ENCODE measurements at regions not wholly inside any gene's neighbourhood (a gene's known extent, or its start where the extent isn't known, plus 50 kb on each side); places are given as distances from the start of the nearest gene placed in this dataset.

DNA sequence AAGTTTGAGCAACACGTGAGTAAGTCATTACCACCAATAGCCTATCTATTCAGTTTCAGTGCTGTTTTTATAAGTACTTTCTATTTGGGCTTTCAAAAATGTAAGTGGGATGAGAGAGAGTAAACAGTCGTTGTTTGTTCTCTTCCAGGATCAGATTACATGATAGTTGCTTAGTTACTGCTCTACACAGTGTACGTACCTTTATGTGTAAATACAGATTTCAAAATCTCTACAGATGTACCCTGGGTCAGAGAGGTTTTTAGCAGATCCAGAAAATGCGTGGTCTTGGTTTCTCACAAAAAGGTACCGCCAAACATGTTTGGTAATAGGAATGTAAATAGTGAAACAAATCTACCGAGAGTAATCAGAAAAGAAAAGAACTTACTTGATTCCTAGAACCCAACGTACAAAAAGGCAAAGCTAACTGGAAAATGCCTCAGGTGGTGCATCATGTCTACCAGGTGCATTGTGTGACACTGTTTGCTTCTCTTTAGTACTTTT is 421.1 kb downstream of the BCKDHB start:
- no peak for DNase-seq
- intact Hi-C loops (cut with DNase I): no loop called here
- 79% methylated on average over 7 of the region's 7 CpGs for WGBS, 2 donors
- H3K9me3 ChIP-seq: no peaks in the 10 kb centered on the region
- TF ChIP-seq, protein P1, sequence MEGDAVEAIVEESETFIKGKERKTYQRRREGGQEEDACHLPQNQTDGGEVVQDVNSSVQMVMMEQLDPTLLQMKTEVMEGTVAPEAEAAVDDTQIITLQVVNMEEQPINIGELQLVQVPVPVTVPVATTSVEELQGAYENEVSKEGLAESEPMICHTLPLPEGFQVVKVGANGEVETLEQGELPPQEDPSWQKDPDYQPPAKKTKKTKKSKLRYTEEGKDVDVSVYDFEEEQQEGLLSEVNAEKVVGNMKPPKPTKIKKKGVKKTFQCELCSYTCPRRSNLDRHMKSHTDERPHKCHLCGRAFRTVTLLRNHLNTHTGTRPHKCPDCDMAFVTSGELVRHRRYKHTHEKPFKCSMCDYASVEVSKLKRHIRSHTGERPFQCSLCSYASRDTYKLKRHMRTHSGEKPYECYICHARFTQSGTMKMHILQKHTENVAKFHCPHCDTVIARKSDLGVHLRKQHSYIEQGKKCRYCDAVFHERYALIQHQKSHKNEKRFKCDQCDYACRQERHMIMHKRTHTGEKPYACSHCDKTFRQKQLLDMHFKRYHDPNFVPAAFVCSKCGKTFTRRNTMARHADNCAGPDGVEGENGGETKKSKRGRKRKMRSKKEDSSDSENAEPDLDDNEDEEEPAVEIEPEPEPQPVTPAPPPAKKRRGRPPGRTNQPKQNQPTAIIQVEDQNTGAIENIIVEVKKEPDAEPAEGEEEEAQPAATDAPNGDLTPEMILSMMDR (IDR thresholded peaks at IDR 0.05): no peak
- peaks cover 0 to 17% (median 15%) of the 10 kb centered on the region in 9 donors for H3K4me1 ChIP-seq
- H3K36me3 ChIP-seq: no peaks in the 10 kb centered on the region
- no peaks in the 10 kb centered on the region for H3K27me3 ChIP-seq
- H3K27ac ChIP-seq: no peak overlapping the region
- no peak overlapping the region for H3K4me3 ChIP-seq
- ATAC-seq: no peak

DNA sequence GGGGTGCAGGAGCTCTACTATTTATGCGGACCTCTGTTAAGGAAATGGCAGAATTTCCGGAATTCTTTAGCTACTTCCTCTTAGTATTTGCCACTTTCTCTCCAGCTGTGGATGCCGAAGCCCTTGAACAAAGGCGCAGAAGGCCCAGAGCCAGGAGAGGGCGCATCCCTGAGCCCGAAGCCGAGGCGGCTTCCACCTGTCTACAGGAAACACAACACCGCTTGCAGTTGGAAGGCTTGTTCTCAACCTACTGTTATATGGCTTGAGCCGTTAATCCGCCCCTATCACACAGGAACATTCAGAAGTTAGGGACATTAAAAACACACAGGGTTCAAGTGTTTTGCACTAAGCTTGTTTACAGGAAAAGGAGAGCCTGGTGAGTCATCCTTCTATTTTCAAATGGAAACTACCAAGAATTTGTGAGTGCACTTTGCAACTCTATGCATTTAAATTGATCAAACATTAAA is 417.1 kb downstream of the BCKDHB start:
- Histone ChIP-seq H3K36me3 (no peaks in the 10 kb centered on the region), H3K4me3 (peak overlapping the region in 5 of 10 donors; percentile 0 to 24 (median 16)), H3K9me3 (no peaks in the 10 kb centered on the region), H3K27me3 (no peaks in the 10 kb centered on the region), H3K4me1 (peaks cover 0 to 22% (median 15%) of the 10 kb centered on the region in 9 donors), H3K27ac (no peak overlapping the region)
- peak; percentile 7 to 11 for DNase-seq
- TF ChIP-seq, protein P1 (IDR thresholded peaks at IDR 0.05): peak in 3 of 9 donors; percentile 14 to 25 (median 19)
- intact Hi-C loops (cut with DNase I): no loop called here
- ATAC-seq: peak in 5 of 8 donors; percentile 14 to 46 (median 25)
- 35 to 55% methylated on average over 11 of the region's 11 CpGs for WGBS, 2 donors

GRCh38 chr6:80523010-80523409 is 416.5 kb downstream of the BCKDHB start:
- H3K27me3 ChIP-seq: no peaks in the 10 kb centered on the region
- 18% methylated on average over 5 of the region's 5 CpGs for WGBS, 2 donors
- H3K27ac ChIP-seq: no peak overlapping the region
- TF ChIP-seq, protein P1 (IDR thresholded peaks at IDR 0.05): no peak
- no peaks in the 10 kb centered on the region for H3K9me3 ChIP-seq
- intact Hi-C loops (cut with DNase I): no loop called here
- ATAC-seq: peak in 3 of 8 donors; percentile 7 to 25 (median 18)
- H3K4me3 ChIP-seq: peak overlapping the region in 5 of 10 donors; percentile 5 to 24 (median 16)
- H3K4me1 ChIP-seq: peaks cover 0 to 22% (median 15%) of the 10 kb centered on the region in 9 donors
- H3K36me3 ChIP-seq: no peaks in the 10 kb centered on the region
- DNase-seq: no peak

DNA sequence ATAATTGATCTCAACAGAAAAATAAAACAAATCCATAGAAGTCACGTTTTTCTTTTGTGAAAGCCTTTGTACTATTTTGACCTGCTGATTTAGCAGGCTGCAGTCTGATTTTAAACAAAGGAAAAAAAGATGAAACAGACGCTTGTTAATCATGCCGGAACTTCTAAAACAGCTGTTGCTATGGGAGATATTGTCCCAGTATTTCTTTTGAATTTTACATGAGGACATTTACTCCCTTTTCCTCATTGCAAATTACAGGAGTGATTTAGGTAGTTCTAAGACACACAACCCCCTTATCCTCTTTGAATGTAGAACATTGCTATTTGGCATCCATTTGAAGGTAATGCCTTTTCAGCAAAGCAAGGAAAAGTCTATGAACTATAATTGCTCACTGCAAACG is 416.1 kb downstream of the BCKDHB start:
- intact Hi-C loops (cut with DNase I): no loop called here
- TF ChIP-seq, protein P1 (IDR thresholded peaks at IDR 0.05): no peak
- WGBS, 2 donors: 36 to 50% methylated on average over 4 of the region's 4 CpGs
- no peaks in the 10 kb centered on the region for H3K36me3 ChIP-seq
- H3K27ac ChIP-seq: no peak overlapping the region
- H3K4me3 ChIP-seq: peak overlapping the region in 3 of 10 donors; percentile 5 to 21 (median 10)
- ATAC-seq (no peak), DNase-seq (no peak)
- H3K9me3 ChIP-seq: no peaks in the 10 kb centered on the region
- H3K27me3 ChIP-seq: no peaks in the 10 kb centered on the region
- H3K4me1 ChIP-seq: peaks cover 0 to 22% (median 15%) of the 10 kb centered on the region in 9 donors
